ENCODE measurements at regions not wholly inside any gene's neighbourhood (a gene's known extent, or its start where the extent isn't known, plus 50 kb on each side); places are given as distances from the start of the nearest gene placed in this dataset.

DNA sequence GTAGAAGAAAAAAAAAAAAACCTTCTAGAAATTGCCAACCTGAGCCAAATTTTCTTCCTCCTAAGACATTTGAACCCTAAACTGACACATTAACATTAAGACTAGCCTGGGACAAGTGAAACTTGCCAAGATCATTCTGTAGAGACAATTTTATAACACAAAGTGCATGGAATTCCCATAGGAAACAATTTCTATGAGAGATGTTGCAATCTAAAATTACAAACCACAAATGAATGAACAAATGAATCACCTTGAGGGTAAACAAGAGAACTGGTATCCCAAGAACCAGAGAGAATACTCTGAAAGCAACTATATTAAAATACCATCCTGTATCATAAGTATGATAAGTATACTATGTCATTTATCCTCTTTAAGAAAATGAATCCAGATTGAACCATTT, 165.3 kb downstream of the DICER1 start:
- TF ChIP-seq, protein P1, sequence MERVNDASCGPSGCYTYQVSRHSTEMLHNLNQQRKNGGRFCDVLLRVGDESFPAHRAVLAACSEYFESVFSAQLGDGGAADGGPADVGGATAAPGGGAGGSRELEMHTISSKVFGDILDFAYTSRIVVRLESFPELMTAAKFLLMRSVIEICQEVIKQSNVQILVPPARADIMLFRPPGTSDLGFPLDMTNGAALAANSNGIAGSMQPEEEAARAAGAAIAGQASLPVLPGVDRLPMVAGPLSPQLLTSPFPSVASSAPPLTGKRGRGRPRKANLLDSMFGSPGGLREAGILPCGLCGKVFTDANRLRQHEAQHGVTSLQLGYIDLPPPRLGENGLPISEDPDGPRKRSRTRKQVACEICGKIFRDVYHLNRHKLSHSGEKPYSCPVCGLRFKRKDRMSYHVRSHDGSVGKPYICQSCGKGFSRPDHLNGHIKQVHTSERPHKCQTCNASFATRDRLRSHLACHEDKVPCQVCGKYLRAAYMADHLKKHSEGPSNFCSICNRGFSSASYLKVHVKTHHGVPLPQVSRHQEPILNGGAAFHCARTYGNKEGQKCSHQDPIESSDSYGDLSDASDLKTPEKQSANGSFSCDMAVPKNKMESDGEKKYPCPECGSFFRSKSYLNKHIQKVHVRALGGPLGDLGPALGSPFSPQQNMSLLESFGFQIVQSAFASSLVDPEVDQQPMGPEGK (CRISPR knock-in tag; IDR thresholded peaks at IDR 0.05; ENCODE audit: borderline replicate concordance) = no peak
- TF ChIP-seq ZNF565 (CRISPR knock-in tag; conservative IDR thresholded peaks at IDR 0.05; ENCODE audit: low read depth) (no peak), ARNTL (CRISPR knock-in tag; IDR thresholded peaks at IDR 0.05; ENCODE audit: borderline replicate concordance, low read depth) (no peak), ZNF70 (CRISPR knock-in tag; IDR thresholded peaks at IDR 0.05) (no peak), ESRRG (CRISPR knock-in tag; IDR thresholded peaks at IDR 0.05) (no peak), ZFP3 (CRISPR knock-in tag; IDR thresholded peaks at IDR 0.05) (no peak), RARB (CRISPR knock-in tag; IDR thresholded peaks at IDR 0.05) (no peak), ISL1 (CRISPR knock-in tag; IDR thresholded peaks at IDR 0.05) (no peak), BACH2 (CRISPR knock-in tag; IDR thresholded peaks at IDR 0.05; ENCODE audit: borderline replicate concordance) (no peak), CSDC2 (CRISPR knock-in tag; IDR thresholded peaks at IDR 0.05) (no peak), TOX (CRISPR knock-in tag; IDR thresholded peaks at IDR 0.05; ENCODE audit: borderline replicate concordance) (no peak), ZNF8 (CRISPR knock-in tag; IDR thresholded peaks at IDR 0.05) (no peak)
- TF ChIP-seq, protein P2, sequence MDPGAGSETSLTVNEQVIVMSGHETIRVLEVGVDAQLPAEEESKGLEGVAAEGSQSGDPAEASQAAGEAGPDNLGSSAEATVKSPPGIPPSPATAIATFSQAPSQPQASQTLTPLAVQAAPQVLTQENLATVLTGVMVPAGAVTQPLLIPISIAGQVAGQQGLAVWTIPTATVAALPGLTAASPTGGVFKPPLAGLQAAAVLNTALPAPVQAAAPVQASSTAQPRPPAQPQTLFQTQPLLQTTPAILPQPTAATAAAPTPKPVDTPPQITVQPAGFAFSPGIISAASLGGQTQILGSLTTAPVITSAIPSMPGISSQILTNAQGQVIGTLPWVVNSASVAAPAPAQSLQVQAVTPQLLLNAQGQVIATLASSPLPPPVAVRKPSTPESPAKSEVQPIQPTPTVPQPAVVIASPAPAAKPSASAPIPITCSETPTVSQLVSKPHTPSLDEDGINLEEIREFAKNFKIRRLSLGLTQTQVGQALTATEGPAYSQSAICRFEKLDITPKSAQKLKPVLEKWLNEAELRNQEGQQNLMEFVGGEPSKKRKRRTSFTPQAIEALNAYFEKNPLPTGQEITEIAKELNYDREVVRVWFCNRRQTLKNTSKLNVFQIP (CRISPR knock-in tag; IDR thresholded peaks at IDR 0.05; ENCODE audit: borderline replicate concordance, low read depth) = no peak
- TF ChIP-seq, protein P3, sequence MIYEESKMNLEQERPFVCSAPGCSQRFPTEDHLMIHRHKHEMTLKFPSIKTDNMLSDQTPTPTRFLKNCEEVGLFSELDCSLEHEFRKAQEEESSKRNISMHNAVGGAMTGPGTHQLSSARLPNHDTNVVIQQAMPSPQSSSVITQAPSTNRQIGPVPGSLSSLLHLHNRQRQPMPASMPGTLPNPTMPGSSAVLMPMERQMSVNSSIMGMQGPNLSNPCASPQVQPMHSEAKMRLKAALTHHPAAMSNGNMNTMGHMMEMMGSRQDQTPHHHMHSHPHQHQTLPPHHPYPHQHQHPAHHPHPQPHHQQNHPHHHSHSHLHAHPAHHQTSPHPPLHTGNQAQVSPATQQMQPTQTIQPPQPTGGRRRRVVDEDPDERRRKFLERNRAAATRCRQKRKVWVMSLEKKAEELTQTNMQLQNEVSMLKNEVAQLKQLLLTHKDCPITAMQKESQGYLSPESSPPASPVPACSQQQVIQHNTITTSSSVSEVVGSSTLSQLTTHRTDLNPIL (CRISPR knock-in tag; IDR thresholded peaks at IDR 0.05; ENCODE audit: low read depth) = no peak
